K562 (cell line): ENCODE measurements at regions not wholly inside any gene's neighbourhood (a gene's known extent, or its start where the extent isn't known, plus 50 kb on each side); places are given as distances from the start of the nearest gene placed in this dataset.

Source experiments
- ATAC-seq: fragments of 200-7000 bp; cut with Tn5 transposase; 3 replicates; pipeline ENCODE4 v1.9.1; 2020; ENCODE audit warnings: moderate library complexity
- BruUV-seq: library from RNA; stranded (reverse); fragments of 400-500 nt; replicated peaks from 2 replicates; lab custom pipeline; 2021; lab: Mats Ljungman, UMichigan
- CTCF ChIA-PET: fragments of 300-600 bp; formaldehyde crosslinking; extraction: SDS; loops from one replicate; lab custom pipeline; 2021; ENCODE audit warnings: low intra/inter-chr PET ratio; lab: Yijun Ruan, JAX
- POLR2A ChIA-PET: fragments of 300-600, 350-650 bp; sonication (Branson Sonifier 250); formaldehyde crosslinking; extraction: SDS; loops from one replicate; lab custom pipeline; 2021; ENCODE audit warnings: antibody characterized with exemption, inconsistent platforms; lab: Yijun Ruan, JAX
- DNase-seq, 4 experiments: peaks; one replicate each; pipeline versions ENCODE4 v3.0.0 to v3.0.0-alpha.2; 2011 to 2018; ENCODE audit warnings: low spot score in 3 of 4, mixed read lengths in 3 of 4; ENCODE audit errors: extremely low read depth in 1 of 4
- FAIRE-seq: peaks from 2 replicates; lab custom pipeline; 2011; peaks lifted over from hg19 to GRCh38; lab: Jason Lieb, UNC
- H2AFZ ChIP-seq: 2 replicates; pipeline ENCODE4 v1.6.0; 2011; ENCODE audit warnings: low read depth, low read length, control low read depth, inconsistent platforms
- H3K27ac ChIP-seq: fragments of 200-600 bp; 3 replicates; pipeline ENCODE4 v1.8.0; 2011; ENCODE audit warnings: low read depth, mild to moderate bottlenecking, control low read depth, inconsistent platforms, low read length, moderate library complexity, mixed read lengths; ENCODE audit errors: extremely low read depth
- H3K27me3 ChIP-seq, 2 experiments: fragments of 300-600 bp in 1 of 2; 2 replicates in 1 of 2; 3 replicates in 1 of 2; pipeline versions ENCODE4 v1.6.0 to v1.8.0; 2011; ENCODE audit warnings: inconsistent platforms in 2 of 2, low read length in 2 of 2, mild to moderate bottlenecking in 1 of 2, mixed read lengths in 1 of 2, moderate library complexity in 1 of 2; ENCODE audit not compliant: control insufficient read depth in 2 of 2, insufficient read depth in 2 of 2
- H3K36me3 ChIP-seq: fragments of 300-600 bp; 3 replicates; pipeline ENCODE4 v1.8.0; 2011; ENCODE audit warnings: mild to moderate bottlenecking, low read length, inconsistent platforms; ENCODE audit not compliant: control insufficient read depth, insufficient read depth
- H3K4me1 ChIP-seq, 2 experiments: fragments of 200-600 bp in 1 of 2; replicated peaks in 1 of 2; 2 replicates in 1 of 2; 3 replicates in 1 of 2; pipeline versions ENCODE4 v1.5.1 to v1.8.0; 2011; ENCODE audit warnings: inconsistent platforms in 2 of 2, low read length in 2 of 2, mild to moderate bottlenecking in 1 of 2, mixed read lengths in 1 of 2, moderate library complexity in 1 of 2; ENCODE audit not compliant: control insufficient read depth in 2 of 2, insufficient read depth in 2 of 2
- H3K4me2 ChIP-seq: 2 replicates; pipeline ENCODE4 v1.6.1; 2011; ENCODE audit warnings: low read length, control low read depth, inconsistent platforms, mixed read lengths; ENCODE audit not compliant: insufficient read depth
- H3K4me3 ChIP-seq: fragments of 200-600 bp; sonication (generic), shearing (Covaris generic); 2 replicates; pipeline ENCODE4 v1.5.1; 2016; ENCODE audit warnings: control low read depth, inconsistent platforms
- H3K79me2 ChIP-seq: fragments of 200-600 bp; 3 replicates; pipeline ENCODE4 v1.8.0; 2011; ENCODE audit warnings: low read length, inconsistent platforms; ENCODE audit not compliant: control insufficient read depth, insufficient read depth
- H3K9ac ChIP-seq, 2 experiments: 2 replicates each; pipeline versions ENCODE4 v1.6.0 to v1.6.1; 2011; ENCODE audit warnings: low read depth in 2 of 2, low read length in 2 of 2, control low read depth in 1 of 2, inconsistent platforms in 1 of 2, mild to moderate bottlenecking in 1 of 2, mixed read lengths in 1 of 2; ENCODE audit not compliant: insufficient read depth in 1 of 2
- H3K9me1 ChIP-seq: one replicate; pipeline ENCODE4 v1.6.0; 2011; ENCODE audit warnings: inconsistent platforms, mild to moderate bottlenecking, low read length, moderate library complexity; ENCODE audit not compliant: control insufficient read depth, insufficient read depth
- H3K9me3 ChIP-seq: replicated peaks from 2 replicates; pipeline ENCODE4 v1.5.1; 2011; ENCODE audit warnings: low read depth, low read length, inconsistent platforms; ENCODE audit not compliant: control insufficient read depth, insufficient read depth
- H4K20me1 ChIP-seq: replicated peaks from 2 replicates; pipeline ENCODE4 v1.6.1; 2011; ENCODE audit warnings: low read length, inconsistent platforms, mixed read lengths; ENCODE audit not compliant: control insufficient read depth, insufficient read depth
- CBX1 ChIP-seq: sonication (generic); IDR thresholded peaks from 2 replicates; pipeline ENCODE4 v1.6.1; 2016; ENCODE audit warnings: antibody characterized with exemption, low read depth, mild to moderate bottlenecking
- DMBX1 ChIP-seq: fragments of 250-450 bp; sonication (Bioruptor Pico); IDR thresholded peaks from 2 replicates; pipeline ENCODE4 v1.8.0; 2022; ENCODE audit warnings: inconsistent platforms, mild to moderate bottlenecking, moderate library complexity, borderline replicate concordance
- ETV5 ChIP-seq: sonication (generic); formaldehyde crosslinking; IDR thresholded peaks from 2 replicates; pipeline ENCODE4 v1.4.0; 2020; ENCODE audit warnings: low read depth, mild to moderate bottlenecking, missing genetic modification reagents
- EWSR1 ChIP-seq: fragments of 450-650 bp; IDR thresholded peaks from 2 replicates; pipeline ENCODE4 v1.6.1; 2018; ENCODE audit warnings: borderline replicate concordance, mild to moderate bottlenecking, low read depth, moderate library complexity; ENCODE audit not compliant: partially characterized antibody
- FOXA3 ChIP-seq, 2 experiments: fragments of 450-650 bp in 1 of 2; sonication (generic) in 1 of 2; formaldehyde crosslinking; IDR thresholded peaks in 1 of 2; conservative IDR thresholded peaks in 1 of 2; 2 replicates each; pipeline versions ENCODE4 v1.4.0 to v1.8.0; 2020 to 2022; ENCODE audit warnings: mild to moderate bottlenecking in 2 of 2, missing genetic modification reagents in 1 of 2
- KDM1A ChIP-seq, 2 experiments: fragments of 450-650 bp; IDR thresholded peaks; 2 replicates each; pipeline ENCODE4 v1.6.1; 2016; ENCODE audit warnings: mild to moderate bottlenecking in 2 of 2
- MCM7 ChIP-seq, 2 experiments: fragments of 450-650 bp; IDR thresholded peaks; 2 replicates each; pipeline ENCODE4 v1.6.1; 2016 to 2018
- NFYB ChIP-seq: IDR thresholded peaks from 2 replicates; pipeline ENCODE4 v1.6.1; 2011; ENCODE audit warnings: mild to moderate bottlenecking, moderate library complexity; ENCODE audit not compliant: insufficient read length; ENCODE audit errors: extremely low read depth
- NR2C1 ChIP-seq, 2 experiments: fragments of 450-650 bp; IDR thresholded peaks; 2 replicates each; pipeline ENCODE4 v1.6.1; 2017; ENCODE audit warnings: mild to moderate bottlenecking in 2 of 2, antibody characterized with exemption in 1 of 2, inconsistent platforms in 1 of 2, missing compliant biosample characterization in 1 of 2, missing genetic modification characterization in 1 of 2
- PML ChIP-seq: IDR thresholded peaks from 2 replicates; pipeline ENCODE4 v1.6.1; 2012; ENCODE audit warnings: low read length, inconsistent platforms
- ZBTB26 ChIP-seq: fragments of 450-650 bp; formaldehyde crosslinking; IDR thresholded peaks from 2 replicates; pipeline ENCODE4 v1.4.0; 2022; ENCODE audit warnings: missing genetic modification characterization
- ZFX ChIP-seq: sonication (generic); formaldehyde crosslinking; IDR thresholded peaks from 2 replicates; pipeline ENCODE4 v1.8.0; 2022; ENCODE audit warnings: mild to moderate bottlenecking, missing genetic modification reagents, moderate library complexity
- ZSCAN32 ChIP-seq: fragments of 450-650 bp; formaldehyde crosslinking; IDR thresholded peaks from 2 replicates; pipeline ENCODE4 v1.4.0; 2020; ENCODE audit warnings: mild to moderate bottlenecking, moderate library complexity
- WGBS: fragments of 100-300 bp; shearing (Covaris generic); methylation state at CpG from one replicate; pipeline ENCODE4 v1.1.6; 2016; ENCODE audit warnings: low coverage, mixed read lengths; ENCODE audit not compliant: insufficient coverage; ENCODE audit errors: missing lambda C conversion rate; 5-methylcytosine and 5-hydroxymethylcytosine counted together
- in situ Hi-C: fragments of 300-500 bp; cut with MboI; formaldehyde crosslinking; loops from 4 replicates; pipeline ENCODE4 v1.15.0; 2018; ENCODE audit warnings: inconsistent platforms, mixed read lengths
- intact Hi-C: fragments of 100-400 bp; cut with micrococcal nuclease; formaldehyde crosslinking; loops from 2 replicates; pipeline ENCODE4 v1.14.2; 2022

- Histone ChIP-seq H3K27ac (no peak overlapping the region), H3K4me2 (no peak overlapping the region), H3K9me1 (no peaks in the 10 kb centered on the region), H2AFZ (no peak overlapping the region), H4K20me1 (no peaks in the 10 kb centered on the region), H3K36me3 (no peaks in the 10 kb centered on the region), H3K4me1 (no peaks in the 10 kb centered on the region), H3K9me3 (no peaks in the 10 kb centered on the region), H3K27me3 (peaks cover 0 to 27% of the 10 kb centered on the region in 2 experiments; a peak in 3 of 5 replicates), H3K79me2 (no peaks in the 10 kb centered on the region), H3K9ac (no peak overlapping the region), H3K4me3 (no peak overlapping the region)
- intact Hi-C loops (no loop called here), in situ Hi-C loops (no loop called here)
- ChIA-PET CTCF (no interaction called here), POLR2A (interaction anchor here (0.6 to 1.2 kb wide), 3 partner anchors 9 to 41 kb away, joined by 3 to 4 read pairs (median 3); no protein-coding TSS in a partner anchor)
- BruUV-seq: no TSS peak
- TF ChIP-seq NR2C1 (IDR thresholded peaks at IDR 0.05): no peak
- TF ChIP-seq NR2C1 (tag; IDR thresholded peaks at IDR 0.05): no peak
- TF ChIP-seq ETV5 (CRISPR knock-in tag): no peak
- no peak for TF ChIP-seq DMBX1 (CRISPR knock-in tag)
- TF ChIP-seq MCM7 (IDR thresholded peaks at IDR 0.05): no peak
- no peak for TF ChIP-seq KDM1A (IDR thresholded peaks at IDR 0.05)
- TF ChIP-seq NFYB: no peak
- no peak for TF ChIP-seq ZSCAN32 (CRISPR knock-in tag)
- TF ChIP-seq CBX1: no peak
- TF ChIP-seq ZFX (CRISPR knock-in tag): no peak
- TF ChIP-seq PML: no peak
- no peak for TF ChIP-seq EWSR1
- TF ChIP-seq FOXA3 (CRISPR knock-in tag; conservative IDR thresholded peaks at IDR 0.05 in 1 of 2, IDR thresholded peaks at IDR 0.05 in 1 of 2): no peak
- no peak for TF ChIP-seq ZBTB26 (CRISPR knock-in tag)
- ATAC-seq: no peak
- DNase-seq: no peak
- no peak for FAIRE-seq
- 6% methylated on average over 5 of the region's 5 CpGs for WGBS
Measured at GRCh38 chr11:72520815-72521214, 86.5 kb upstream of the CLPB start.
